Kasumi-1 (cell line): ENCODE measurements at regions not wholly inside any gene's neighbourhood (a gene's known extent, or its start where the extent isn't known, plus 50 kb on each side); places are given as distances from the start of the nearest gene placed in this dataset.

Experiments
- DNase-seq, 2 experiments: peaks; one replicate each; lab custom pipeline; 2025; lab: John Stamatoyannopoulos, UW

- DNase-seq = no peak
Measured at GRCh38 chr1:209400351-209401220, 182.9 kb upstream of the CAMK1G start.

- no peak for DNase-seq
Measured at GRCh38 chr1:209402697-209403096, 180.8 kb upstream of the CAMK1G start.

- DNase-seq = no peak
Measured at GRCh38 chr1:209403921-209404320, 179.6 kb upstream of the CAMK1G start.

- no peak for DNase-seq
Measured at GRCh38 chr1:209404577-209404976, 178.9 kb upstream of the CAMK1G start.

GRCh38 chr1:209405183-209405814 is 178.2 kb upstream of the CAMK1G start:
- DNase-seq = no peak

GRCh38 chr1:209406168-209406567 is 177.3 kb upstream of the CAMK1G start:
- no peak for DNase-seq

- DNase-seq = no peak
Measured at GRCh38 chr1:209406595-209406994, 176.9 kb upstream of the CAMK1G start.

GRCh38 chr1:209409780-209410179 is 173.7 kb upstream of the CAMK1G start:
- DNase-seq = no peak

- DNase-seq = no peak
Measured at GRCh38 chr1:209411491-209411929, 172.0 kb upstream of the CAMK1G start.

GRCh38 chr1:209412036-209412435 is 171.5 kb upstream of the CAMK1G start:
- DNase-seq = no peak

- DNase-seq = no peak
Measured at GRCh38 chr1:209412566-209412965, 170.9 kb upstream of the CAMK1G start.

GRCh38 chr1:209413062-209413461 is 170.5 kb upstream of the CAMK1G start:
- no peak for DNase-seq

- no peak for DNase-seq
Measured at GRCh38 chr1:209414803-209415329, 168.6 kb upstream of the CAMK1G start.

GRCh38 chr1:209416039-209416438 is 167.5 kb upstream of the CAMK1G start:
- DNase-seq = no peak

- DNase-seq = no peak
Measured at GRCh38 chr1:209416716-209417115, 166.8 kb upstream of the CAMK1G start.

GRCh38 chr1:209417761-209418160 is 165.8 kb upstream of the CAMK1G start:
- no peak for DNase-seq

- DNase-seq = no peak
Measured at GRCh38 chr1:209420276-209420675, 163.2 kb upstream of the CAMK1G start.

- DNase-seq = no peak
Measured at GRCh38 chr1:209421186-209421585, 162.3 kb upstream of the CAMK1G start.

- no peak for DNase-seq
Measured at GRCh38 chr1:209421978-209422680, 161.4 kb upstream of the CAMK1G start.

- DNase-seq = no peak
Measured at GRCh38 chr1:209425959-209426358, 157.6 kb upstream of the CAMK1G start.

GRCh38 chr1:209427277-209427676 is 156.2 kb upstream of the CAMK1G start:
- no peak for DNase-seq

GRCh38 chr1:209427811-209428210 is 155.7 kb upstream of the CAMK1G start:
- no peak for DNase-seq
